Chondrocyte (in vitro differentiated cells): ENCODE measurements at regions not wholly inside any gene's neighbourhood (a gene's known extent, or its start where the extent isn't known, plus 50 kb on each side); places are given as distances from the start of the nearest gene placed in this dataset.

ENCODE experiments used
- DNase-seq: peaks from one replicate; pipeline ENCODE4 v3.0.0; 2021; ENCODE audit warnings: mixed read lengths, low spot score
- H3K27ac Mint-ChIP-seq: one replicate; pipeline ENCODE4 v1.8.0; 2021; ENCODE audit warnings: mild to moderate bottlenecking, moderate library complexity, mixed read lengths; ENCODE audit not compliant: unreplicated experiment
- H3K27me3 Mint-ChIP-seq: 2 replicates; pipeline ENCODE4 v1.8.0; 2021; ENCODE audit warnings: low read depth, mixed read lengths
- H3K36me3 Mint-ChIP-seq: 2 replicates; pipeline ENCODE4 v1.8.0; 2021; ENCODE audit warnings: low read depth, mixed read lengths
- H3K4me1 Mint-ChIP-seq: 2 replicates; pipeline ENCODE4 v1.8.0; 2021; ENCODE audit warnings: low read depth, mild to moderate bottlenecking, mixed read lengths
- H3K4me3 Mint-ChIP-seq: one replicate; pipeline ENCODE4 v1.8.0; 2021; ENCODE audit warnings: mild to moderate bottlenecking, moderate library complexity, mixed read lengths; ENCODE audit not compliant: unreplicated experiment
- H3K9me3 Mint-ChIP-seq: 2 replicates; pipeline ENCODE4 v1.8.0; 2021; ENCODE audit warnings: low read depth, mixed read lengths
- CTCF ChIP-seq: fragments of 200-600 bp; sonication (generic); IDR thresholded peaks from 2 replicates; pipeline ENCODE4 v1.5.0; 2021; ENCODE audit warnings: antibody characterized with exemption, mild to moderate bottlenecking, moderate library complexity

GRCh38 chr12:127260999-127261398 is 1006.0 kb upstream of the TMEM132C start:
- Mint-ChIP-seq H3K9me3 (peaks cover 3% of the 10 kb centered on the region), H3K27me3 (peaks cover 2% of the 10 kb centered on the region), H3K27ac (no peak overlapping the region)

GRCh38 chr12:127262615-127263014 is 1004.4 kb upstream of the TMEM132C start:
- Mint-ChIP-seq H3K4me1 (no peaks in the 10 kb centered on the region), H3K9me3 (peaks cover 3% of the 10 kb centered on the region), H3K4me3 (no peak overlapping the region), H3K36me3 (no peaks in the 10 kb centered on the region), H3K27ac (no peak overlapping the region), H3K27me3 (peaks cover 5% of the 10 kb centered on the region)
- no peak for TF ChIP-seq CTCF
- no peak for DNase-seq

More at GRCh38 chr12:127260999-127261398, 1006.0 kb upstream of the TMEM132C start:
- DNase-seq: no peak
- TF ChIP-seq CTCF: no peak
- no peak overlapping the region for H3K4me3 Mint-ChIP-seq
- H3K4me1 Mint-ChIP-seq: no peaks in the 10 kb centered on the region
- no peaks in the 10 kb centered on the region for H3K36me3 Mint-ChIP-seq

DNA sequence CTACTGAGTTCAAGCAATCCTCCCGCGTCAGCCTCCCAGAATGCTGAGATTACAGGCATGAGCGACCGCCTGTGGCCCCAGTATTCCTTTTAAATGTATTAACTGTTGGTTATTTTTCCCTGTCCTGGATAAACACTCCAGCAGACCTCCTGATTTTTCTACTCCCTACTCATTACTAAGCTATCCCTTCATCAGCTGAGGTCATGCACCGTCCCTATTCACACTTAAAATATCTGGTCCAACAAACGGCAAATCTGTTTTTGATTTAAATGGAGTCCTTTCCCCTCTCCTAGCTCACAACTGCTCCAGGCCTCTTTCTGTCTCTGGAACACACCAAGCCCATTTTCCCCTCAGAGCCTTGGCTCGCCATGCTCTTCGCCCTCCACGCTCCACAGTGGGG is 1003.3 kb upstream of the TMEM132C start:
- Mint-ChIP-seq H3K36me3 (no peaks in the 10 kb centered on the region), H3K9me3 (peaks cover 3% of the 10 kb centered on the region), H3K27ac (no peak overlapping the region), H3K27me3 (peaks cover 5% of the 10 kb centered on the region), H3K4me3 (no peak overlapping the region), H3K4me1 (no peaks in the 10 kb centered on the region)
- TF ChIP-seq CTCF: no peak
- no peak for DNase-seq

DNA sequence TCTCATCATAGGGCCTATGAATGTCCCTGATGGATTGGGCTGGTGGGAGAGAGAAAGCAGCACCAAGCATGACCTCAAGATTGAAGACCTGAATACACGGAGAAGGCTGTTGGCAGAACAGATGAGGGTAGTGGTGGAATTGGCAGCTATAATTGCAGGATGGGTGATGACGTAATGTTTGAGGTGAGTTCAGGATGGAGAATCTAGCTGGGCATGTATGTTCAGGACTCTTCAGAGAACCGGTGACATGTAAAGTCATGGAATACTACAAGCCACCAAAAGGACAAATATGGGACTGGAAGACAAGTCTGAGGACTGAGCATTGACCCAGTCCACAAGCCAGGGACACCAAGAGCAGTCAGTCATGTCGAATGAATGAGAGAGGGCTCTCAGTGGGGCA is 999.8 kb upstream of the TMEM132C start:
- Mint-ChIP-seq H3K27ac (no peak overlapping the region), H3K27me3 (peaks cover 8% of the 10 kb centered on the region), H3K4me1 (no peaks in the 10 kb centered on the region), H3K36me3 (no peaks in the 10 kb centered on the region), H3K9me3 (peaks cover 3% of the 10 kb centered on the region), H3K4me3 (no peak overlapping the region)
- DNase-seq: no peak
- no peak for TF ChIP-seq CTCF

DNA sequence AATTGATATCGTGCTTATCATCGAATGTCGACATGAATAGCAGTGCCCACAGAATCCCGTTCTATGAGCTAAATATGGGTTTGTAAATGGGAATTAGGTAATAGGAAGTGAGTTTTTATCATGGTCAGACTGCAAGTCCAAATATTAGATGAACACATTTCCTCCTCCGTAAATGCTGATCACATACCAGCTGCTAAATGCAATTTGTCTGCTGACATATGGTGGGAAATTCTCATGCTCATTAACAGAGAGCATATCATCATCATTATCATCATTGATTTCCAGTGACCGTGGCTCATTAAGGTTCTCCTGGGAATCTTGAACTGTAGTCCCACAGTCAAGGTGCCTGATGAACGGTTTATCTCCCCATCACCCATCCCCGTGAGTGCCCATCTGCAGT is 998.8 kb upstream of the TMEM132C start:
- Mint-ChIP-seq H3K4me3 (no peak overlapping the region), H3K9me3 (peaks cover 3% of the 10 kb centered on the region), H3K27ac (no peak overlapping the region), H3K27me3 (peaks cover 8% of the 10 kb centered on the region), H3K36me3 (no peaks in the 10 kb centered on the region), H3K4me1 (no peaks in the 10 kb centered on the region)
- no peak for TF ChIP-seq CTCF
- DNase-seq: no peak
